Hematopoietic multipotent progenitor cell treated with erythropoietin and hydrocortisone succinate and interleukin-3 and kit ligand, for 17 days (in vitro differentiated cells): ENCODE measurements at regions not wholly inside any gene's neighbourhood (a gene's known extent, or its start where the extent isn't known, plus 50 kb on each side); places are given as distances from the start of the nearest gene placed in this dataset.

Experiments used
- DNase-seq: peaks from one replicate; pipeline ENCODE4 v3.0.0-alpha.2; 2015; ENCODE audit warnings: low spot score

DNA sequence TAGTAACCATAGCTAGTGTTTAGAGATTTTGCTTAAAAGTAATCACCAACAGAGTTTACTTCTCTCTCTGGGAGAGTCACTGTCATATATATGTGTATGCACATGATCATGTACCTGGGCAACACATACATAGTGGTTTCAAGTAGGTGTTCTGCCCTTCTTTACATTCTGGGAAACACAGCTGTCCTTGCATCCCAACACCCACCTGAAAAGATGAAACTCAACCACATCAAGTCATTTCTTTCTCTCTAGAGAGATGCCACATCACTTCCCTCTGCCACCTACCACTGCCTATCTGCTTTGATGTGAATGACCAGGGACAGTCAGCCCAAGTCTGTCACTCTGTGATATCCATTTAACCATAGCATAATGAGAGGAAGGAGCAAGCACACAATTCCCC lies 155.8 kb upstream of the GADL1 start:
- DNase-seq, result no peak

GRCh38 chr3:31051226-31051625 lies 156.8 kb upstream of the GADL1 start:
- no peak for DNase-seq

GRCh38 chr3:31053299-31053698 lies 158.8 kb upstream of the GADL1 start:
- DNase-seq, result no peak

DNA sequence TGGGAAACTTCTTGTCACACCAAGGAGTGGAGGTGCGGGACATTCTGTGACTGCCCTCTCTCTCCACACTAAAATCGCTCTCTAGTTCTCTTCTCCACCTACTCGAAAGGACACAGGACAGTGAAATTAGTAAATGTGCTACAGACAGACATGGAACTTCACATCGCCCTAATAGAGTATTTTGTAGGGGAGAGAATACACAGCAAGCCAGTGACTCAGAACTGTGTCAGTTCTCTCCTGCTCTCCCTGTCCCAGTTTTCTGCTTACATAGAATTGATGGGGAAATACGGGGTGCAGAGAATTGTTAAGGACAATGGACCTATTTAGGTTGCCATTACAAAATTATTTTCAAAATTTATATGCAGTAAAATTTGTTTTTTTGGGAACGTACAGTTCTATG lies 159.6 kb upstream of the GADL1 start:
- DNase-seq, result no peak

DNA sequence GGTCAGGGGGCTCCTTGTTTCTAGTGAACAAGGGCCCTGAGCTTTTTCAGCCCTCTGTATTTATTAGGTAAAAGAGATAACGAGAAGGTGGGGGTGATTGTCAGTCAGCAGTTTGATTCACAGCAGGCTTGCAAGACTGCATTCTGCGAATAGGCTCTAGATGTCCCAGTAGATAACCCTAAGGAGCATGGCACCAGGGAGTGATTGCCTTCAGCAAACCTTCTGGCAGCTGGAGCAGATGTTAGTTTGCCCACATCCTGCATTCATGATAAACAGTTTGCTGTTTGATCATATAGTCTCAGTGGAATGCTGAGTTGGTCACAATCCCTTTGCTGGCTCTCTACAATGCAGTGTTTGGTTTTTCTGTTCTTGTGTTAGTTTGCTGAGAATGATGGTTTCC lies 161.3 kb upstream of the GADL1 start:
- DNase-seq, result no peak

- DNase-seq, result no peak
Observed at GRCh38 chr3:31057891-31058290, 163.4 kb upstream of the GADL1 start.

DNA sequence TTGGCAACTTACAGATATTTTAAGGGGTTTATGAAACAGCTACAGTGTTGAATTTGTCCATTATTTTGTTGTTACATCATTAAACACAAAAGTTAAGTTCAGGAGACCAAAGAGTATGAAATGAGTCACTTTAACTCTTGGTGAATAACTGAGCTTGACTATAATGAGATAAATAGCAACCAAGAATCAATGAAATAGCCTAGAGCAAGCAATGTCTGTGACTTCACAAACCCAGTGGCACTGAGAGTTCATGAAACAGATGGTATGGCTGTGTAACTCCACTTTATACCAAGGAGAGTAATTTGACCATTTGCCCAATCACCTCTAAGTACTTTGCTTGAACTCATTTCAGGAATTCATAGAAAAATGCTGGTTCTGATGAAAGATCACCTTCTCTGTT lies 169.6 kb upstream of the GADL1 start:
- no peak for DNase-seq

DNA sequence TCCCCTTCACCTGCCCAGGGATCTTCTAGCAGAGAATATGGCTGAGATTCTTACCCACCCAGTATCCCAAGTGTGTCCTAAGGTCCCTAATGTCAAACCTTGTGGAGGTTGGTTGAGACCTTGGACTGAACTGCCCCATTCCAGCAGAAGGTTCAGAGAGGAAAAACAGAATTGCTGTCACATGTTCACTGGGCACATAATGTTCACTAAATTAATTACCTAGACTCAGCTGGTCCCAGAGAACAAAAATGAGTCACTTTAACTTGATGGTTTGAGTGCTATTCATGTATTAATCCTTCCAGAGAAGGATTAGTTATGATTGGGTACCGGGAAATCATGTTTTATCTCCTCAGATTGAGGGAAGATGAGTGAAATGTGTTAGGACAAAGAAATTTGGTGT lies 171.3 kb upstream of the GADL1 start:
- DNase-seq, result no peak

- no peak for DNase-seq
Observed at GRCh38 chr3:31067004-31067403, 172.5 kb upstream of the GADL1 start.

DNA sequence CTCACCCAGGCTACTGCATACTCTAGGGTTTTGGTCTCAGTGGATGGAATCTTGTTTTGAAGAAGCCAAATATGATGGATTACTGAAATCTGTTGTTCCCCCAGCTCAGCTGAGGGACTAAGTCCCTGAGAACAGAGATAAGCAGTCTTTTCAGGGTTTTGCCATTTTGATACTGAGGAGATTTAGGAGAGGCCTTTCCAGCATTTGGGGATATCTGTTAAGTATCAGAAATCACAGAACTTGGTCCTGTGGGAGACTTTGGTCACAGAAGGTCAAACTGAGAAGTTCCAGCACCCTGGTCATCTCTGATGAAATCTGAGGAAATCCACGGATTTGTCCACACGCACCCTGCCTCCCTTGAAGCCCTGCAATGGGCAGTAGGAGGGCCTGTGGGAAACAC lies 181.0 kb upstream of the GADL1 start:
- no peak for DNase-seq

GRCh38 chr3:31075876-31076275 lies 181.4 kb upstream of the GADL1 start:
- no peak for DNase-seq

DNA sequence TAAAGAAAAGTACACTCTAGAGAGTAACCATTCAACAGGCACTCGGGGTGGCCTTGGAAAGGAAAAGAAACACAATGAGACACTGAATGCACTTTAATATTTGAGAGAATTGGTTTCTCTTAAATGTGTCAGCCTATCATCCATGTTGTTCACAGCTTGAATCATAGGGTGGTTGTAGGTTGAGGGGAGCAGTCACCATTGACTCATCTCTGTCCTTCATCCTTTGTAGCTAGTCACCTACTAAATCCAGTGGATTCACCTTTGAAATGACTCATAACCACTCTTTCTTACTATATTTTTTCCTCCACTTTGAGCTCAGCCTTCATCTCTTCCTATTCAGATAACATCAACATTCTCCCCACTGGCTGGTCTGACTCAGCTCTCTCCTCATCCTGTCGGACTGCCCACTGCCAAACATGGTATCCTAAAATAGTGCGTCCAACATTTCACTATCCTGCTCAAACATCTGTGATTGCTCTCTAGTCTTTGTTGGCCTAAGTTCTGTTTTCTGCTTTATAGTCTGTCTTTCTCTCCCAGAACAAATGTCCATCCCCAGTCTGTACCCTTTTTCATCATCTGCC lies 182.7 kb upstream of the GADL1 start:
- DNase-seq, result no peak

GRCh38 chr3:31077826-31078225 lies 183.4 kb upstream of the GADL1 start:
- no peak for DNase-seq

DNA sequence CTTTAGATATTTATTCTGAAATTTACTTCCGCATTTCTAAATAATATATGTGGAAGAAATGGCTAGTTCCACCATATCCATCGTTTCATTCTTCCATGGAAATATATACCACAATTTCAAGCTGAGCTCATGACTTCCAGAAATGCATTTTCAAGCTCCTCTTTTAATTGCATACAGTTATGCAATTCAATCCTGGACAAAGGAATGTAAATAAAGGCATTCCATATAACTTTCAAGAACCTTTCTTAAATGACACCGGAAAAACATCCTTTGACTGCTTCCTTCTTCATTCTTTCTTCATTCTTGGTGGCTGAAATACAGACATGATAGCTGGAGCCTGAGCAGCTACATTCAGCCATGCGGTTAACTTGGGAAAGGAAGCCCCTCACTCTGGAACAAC lies 185.2 kb upstream of the GADL1 start:
- DNase-seq, result no peak

- DNase-seq, result no peak
Observed at GRCh38 chr3:31081018-31081662, 186.7 kb upstream of the GADL1 start.

- no peak for DNase-seq
Observed at GRCh38 chr3:31086148-31086547, 191.7 kb upstream of the GADL1 start.

GRCh38 chr3:31086698-31087097 lies 192.2 kb upstream of the GADL1 start:
- DNase-seq, result no peak

DNA sequence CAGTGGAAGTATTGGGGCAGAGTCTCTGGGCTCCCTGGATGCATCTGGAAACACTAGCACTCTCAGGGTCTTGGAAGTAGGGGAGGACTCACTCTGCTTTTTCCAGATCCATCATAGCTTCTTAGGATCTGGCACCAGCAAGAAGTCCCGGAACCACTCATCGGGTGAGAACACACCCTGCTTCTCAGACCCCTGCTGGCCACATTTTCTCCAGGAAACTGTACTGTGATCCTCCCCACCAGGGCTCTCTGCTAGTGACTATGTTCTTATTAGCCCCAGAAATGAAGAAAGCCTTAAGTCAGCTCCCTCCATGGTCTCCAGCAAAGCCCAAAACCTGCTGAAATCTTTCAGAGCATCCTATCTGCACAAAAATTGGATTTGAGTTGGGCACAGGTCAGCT lies 197.3 kb upstream of the GADL1 start:
- DNase-seq, result no peak

- no peak for DNase-seq
Observed at GRCh38 chr3:31092748-31093589, 198.5 kb upstream of the GADL1 start.

- no peak for DNase-seq
Observed at GRCh38 chr3:31093606-31094005, 199.1 kb upstream of the GADL1 start.

DNA sequence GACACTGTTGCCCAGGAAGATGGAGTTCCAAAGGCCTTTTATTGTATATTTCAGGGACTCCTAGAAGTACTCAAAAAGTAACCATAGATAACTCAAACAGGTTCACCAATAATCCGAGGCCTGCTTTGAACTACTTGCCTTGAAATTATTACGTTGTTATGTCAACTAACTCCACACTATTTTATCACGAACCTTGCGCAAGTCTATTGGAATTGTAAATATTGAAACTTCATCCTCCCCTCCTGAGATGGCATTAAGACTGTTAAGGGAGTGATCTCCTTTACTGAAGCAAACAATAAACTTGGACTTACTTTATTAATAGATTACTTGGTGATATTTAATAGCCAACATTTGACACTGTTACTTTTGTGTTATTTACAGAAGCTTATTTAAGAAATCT lies 199.6 kb upstream of the GADL1 start:
- DNase-seq, result no peak

- DNase-seq, result no peak
Observed at GRCh38 chr3:31095255-31095654, 200.8 kb upstream of the GADL1 start.

DNA sequence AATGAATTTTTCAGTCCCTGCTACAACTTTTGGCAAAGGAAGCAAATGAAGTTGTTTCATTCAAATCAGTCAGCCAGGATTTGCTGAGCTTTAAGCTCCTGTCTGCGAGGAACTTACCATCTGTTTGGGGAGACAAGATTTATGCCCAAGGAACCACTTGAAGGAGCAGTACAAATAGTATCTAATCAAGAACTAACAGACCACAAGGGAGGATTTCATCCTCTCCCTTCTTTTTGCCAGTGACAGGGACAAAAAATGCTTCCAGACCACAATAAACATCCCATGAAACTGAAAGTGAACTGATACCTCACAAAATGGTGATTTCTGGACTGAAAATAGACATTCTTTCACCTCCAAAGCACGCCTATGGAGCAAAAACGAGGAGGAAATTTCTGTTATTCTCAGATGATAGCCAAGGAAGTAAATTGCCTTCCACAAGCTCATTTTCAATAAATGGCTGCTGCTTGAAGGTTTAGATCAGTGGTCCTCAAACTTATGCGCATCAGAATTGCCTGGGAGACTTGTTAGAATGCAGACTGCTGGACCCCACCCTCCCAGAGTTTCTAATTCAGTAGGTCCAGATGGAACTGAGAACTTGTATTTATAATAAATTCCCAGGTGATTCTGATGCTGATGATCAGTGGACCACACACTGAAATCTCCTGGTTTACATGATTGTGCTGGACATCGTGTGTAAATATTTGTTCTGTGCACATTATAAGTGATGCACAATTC lies 202.4 kb upstream of the GADL1 start:
- DNase-seq, result no peak
